ENCODE measurements at regions not wholly inside any gene's neighbourhood (a gene's known extent, or its start where the extent isn't known, plus 50 kb on each side); places are given as distances from the start of the nearest gene placed in this dataset.

DNA sequence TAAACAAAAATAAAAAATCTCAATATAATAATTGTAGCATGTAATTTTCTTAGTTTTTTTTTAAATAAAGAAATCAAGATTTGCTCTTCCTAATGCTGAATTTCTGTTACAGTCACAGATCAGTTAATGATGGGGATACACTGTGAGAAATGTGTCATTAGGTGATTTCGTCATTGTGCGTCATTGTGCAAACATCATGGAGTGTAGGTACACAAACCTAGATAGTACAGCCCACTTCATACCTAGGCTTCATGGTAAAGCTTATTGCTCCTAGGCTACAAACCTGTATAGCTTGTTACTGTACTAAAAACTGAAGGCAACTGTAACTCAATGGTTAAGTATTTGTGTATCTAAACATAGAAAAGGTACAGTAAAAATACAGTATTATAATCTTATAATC lies 74.4 kb upstream of the LSM8 start:
- 27% methylated on average over 2 of the region's 2 CpGs for WGBS
- Histone ChIP-seq H3K9ac (ENCODE audit: low read depth in 1 of 2, low read length in 2 of 2) (no peak overlapping the region), H3K4me3 (ENCODE audit: low read depth in 1 of 3, low read length in 3 of 3) (no peak overlapping the region), H3K36me3 (ENCODE audit: control insufficient read depth in 4 of 4, insufficient read depth in 3 of 4, low read depth in 1 of 4, low read length in 3 of 4) (no peaks in the 10 kb centered on the region), H3K4me1 (ENCODE audit: control insufficient read depth in 4 of 4, insufficient read depth in 4 of 4, low read length in 3 of 4) (no peaks in the 10 kb centered on the region), H3K27ac (ENCODE audit: low read depth in 1 of 2, low read length in 2 of 2) (no peak overlapping the region), H3K27me3 (ENCODE audit: control insufficient read depth in 4 of 4, insufficient read depth in 4 of 4, low read length in 3 of 4) (no peaks in the 10 kb centered on the region), H3K9me3 (ENCODE audit: control insufficient read depth in 4 of 4, low read length in 3 of 4) (no peaks in the 10 kb centered on the region)
- no peak for DNase-seq (ENCODE audit: low spot score)
- TF ChIP-seq, protein P1, sequence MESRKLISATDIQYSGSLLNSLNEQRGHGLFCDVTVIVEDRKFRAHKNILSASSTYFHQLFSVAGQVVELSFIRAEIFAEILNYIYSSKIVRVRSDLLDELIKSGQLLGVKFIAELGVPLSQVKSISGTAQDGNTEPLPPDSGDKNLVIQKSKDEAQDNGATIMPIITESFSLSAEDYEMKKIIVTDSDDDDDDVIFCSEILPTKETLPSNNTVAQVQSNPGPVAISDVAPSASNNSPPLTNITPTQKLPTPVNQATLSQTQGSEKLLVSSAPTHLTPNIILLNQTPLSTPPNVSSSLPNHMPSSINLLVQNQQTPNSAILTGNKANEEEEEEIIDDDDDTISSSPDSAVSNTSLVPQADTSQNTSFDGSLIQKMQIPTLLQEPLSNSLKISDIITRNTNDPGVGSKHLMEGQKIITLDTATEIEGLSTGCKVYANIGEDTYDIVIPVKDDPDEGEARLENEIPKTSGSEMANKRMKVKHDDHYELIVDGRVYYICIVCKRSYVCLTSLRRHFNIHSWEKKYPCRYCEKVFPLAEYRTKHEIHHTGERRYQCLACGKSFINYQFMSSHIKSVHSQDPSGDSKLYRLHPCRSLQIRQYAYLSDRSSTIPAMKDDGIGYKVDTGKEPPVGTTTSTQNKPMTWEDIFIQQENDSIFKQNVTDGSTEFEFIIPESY (IDR thresholded peaks at IDR 0.05): no peak
- TF ChIP-seq FOXA2 (IDR thresholded peaks at IDR 0.05) (no peak), HNF4A (conservative IDR thresholded peaks at IDR 0.05) (no peak), EGR1 (IDR thresholded peaks at IDR 0.05; ENCODE audit: low read depth in 2 of 2) (no peak), NR2F2 (IDR thresholded peaks at IDR 0.05) (no peak)

DNA sequence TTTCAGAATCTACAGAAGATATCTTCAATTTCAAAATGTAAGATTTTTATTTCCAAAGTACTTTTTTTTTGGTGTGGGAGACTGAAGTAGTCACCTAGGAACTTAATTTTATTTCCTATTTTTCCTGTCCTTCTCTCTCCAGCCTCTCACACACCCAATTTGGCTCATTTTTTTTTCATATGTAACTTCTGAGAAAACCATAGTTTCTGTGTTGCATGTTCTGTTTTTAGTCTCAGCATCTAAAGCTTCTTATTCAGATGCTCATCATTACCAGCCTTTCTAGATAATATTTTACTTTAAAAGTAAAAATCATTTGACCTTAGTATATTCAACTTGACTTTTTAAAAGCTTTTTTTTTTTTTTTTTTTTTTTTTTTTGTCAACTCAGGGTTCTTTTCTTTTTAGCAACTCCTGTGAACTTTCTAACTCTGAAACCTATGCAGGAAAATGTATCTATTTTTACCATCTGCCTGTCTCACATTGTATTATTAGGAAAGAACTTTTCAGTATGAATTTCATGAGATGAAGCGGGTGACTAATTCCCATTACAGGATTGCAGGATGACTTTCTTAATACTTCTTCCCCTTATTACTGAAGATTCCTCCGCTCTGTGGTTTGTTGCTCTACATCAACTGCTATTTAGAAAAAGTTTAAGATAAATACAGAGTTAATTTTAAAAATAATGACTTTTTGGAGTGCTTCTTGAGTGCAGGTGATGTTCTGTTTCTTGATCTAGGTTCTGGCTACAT lies 73.6 kb upstream of the LSM8 start:
- no peaks in the 10 kb centered on the region for H3K36me3 ChIP-seq (ENCODE audit: control insufficient read depth in 4 of 4, insufficient read depth in 3 of 4, low read depth in 1 of 4, low read length in 3 of 4)
- H3K4me1 ChIP-seq (ENCODE audit: control insufficient read depth in 4 of 4, insufficient read depth in 4 of 4, low read length in 3 of 4): no peaks in the 10 kb centered on the region
- TF ChIP-seq SP1 (IDR thresholded peaks at IDR 0.05): no peak
- no peak overlapping the region for H3K9ac ChIP-seq (ENCODE audit: low read depth in 1 of 2, low read length in 2 of 2)
- DNase-seq (ENCODE audit: low spot score): no peak
- H3K27ac ChIP-seq (ENCODE audit: low read depth in 1 of 2, low read length in 2 of 2): no peak overlapping the region
- WGBS: 93% methylated on average over 2 of the region's 2 CpGs
- H3K9me3 ChIP-seq (ENCODE audit: control insufficient read depth in 4 of 4, low read length in 3 of 4): no peaks in the 10 kb centered on the region
- no peak overlapping the region for H3K4me3 ChIP-seq (ENCODE audit: low read depth in 1 of 3, low read length in 3 of 3)
- H3K27me3 ChIP-seq (ENCODE audit: control insufficient read depth in 4 of 4, insufficient read depth in 4 of 4, low read length in 3 of 4): no peaks in the 10 kb centered on the region

- no peak overlapping the region for H3K4me3 ChIP-seq (ENCODE audit: low read depth in 1 of 3, low read length in 3 of 3)
- TF ChIP-seq, protein P1 (IDR thresholded peaks at IDR 0.05): no peak
- TF ChIP-seq, protein P2, sequence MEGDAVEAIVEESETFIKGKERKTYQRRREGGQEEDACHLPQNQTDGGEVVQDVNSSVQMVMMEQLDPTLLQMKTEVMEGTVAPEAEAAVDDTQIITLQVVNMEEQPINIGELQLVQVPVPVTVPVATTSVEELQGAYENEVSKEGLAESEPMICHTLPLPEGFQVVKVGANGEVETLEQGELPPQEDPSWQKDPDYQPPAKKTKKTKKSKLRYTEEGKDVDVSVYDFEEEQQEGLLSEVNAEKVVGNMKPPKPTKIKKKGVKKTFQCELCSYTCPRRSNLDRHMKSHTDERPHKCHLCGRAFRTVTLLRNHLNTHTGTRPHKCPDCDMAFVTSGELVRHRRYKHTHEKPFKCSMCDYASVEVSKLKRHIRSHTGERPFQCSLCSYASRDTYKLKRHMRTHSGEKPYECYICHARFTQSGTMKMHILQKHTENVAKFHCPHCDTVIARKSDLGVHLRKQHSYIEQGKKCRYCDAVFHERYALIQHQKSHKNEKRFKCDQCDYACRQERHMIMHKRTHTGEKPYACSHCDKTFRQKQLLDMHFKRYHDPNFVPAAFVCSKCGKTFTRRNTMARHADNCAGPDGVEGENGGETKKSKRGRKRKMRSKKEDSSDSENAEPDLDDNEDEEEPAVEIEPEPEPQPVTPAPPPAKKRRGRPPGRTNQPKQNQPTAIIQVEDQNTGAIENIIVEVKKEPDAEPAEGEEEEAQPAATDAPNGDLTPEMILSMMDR (IDR thresholded peaks at IDR 0.05; ENCODE audit: low read depth, low read length, missing input control): no peak
- TF ChIP-seq, protein P3, sequence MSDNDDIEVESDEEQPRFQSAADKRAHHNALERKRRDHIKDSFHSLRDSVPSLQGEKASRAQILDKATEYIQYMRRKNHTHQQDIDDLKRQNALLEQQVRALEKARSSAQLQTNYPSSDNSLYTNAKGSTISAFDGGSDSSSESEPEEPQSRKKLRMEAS (IDR thresholded peaks at IDR 0.05): no peak
- TF ChIP-seq JUND (IDR thresholded peaks at IDR 0.05) (no peak), SP1 (IDR thresholded peaks at IDR 0.05) (no peak), ATF3 (IDR thresholded peaks at IDR 0.05) (no peak), NR2F2 (IDR thresholded peaks at IDR 0.05) (no peak), RXRA (IDR thresholded peaks at IDR 0.05) (no peak), FOXA1 (IDR thresholded peaks at IDR 0.05) (no peak), HNF4A (conservative IDR thresholded peaks at IDR 0.05) (no peak), GABPA (IDR thresholded peaks at IDR 0.05 in 1 of 2, conservative IDR thresholded peaks at IDR 0.05 in 1 of 2) (no peak), EGR1 (IDR thresholded peaks at IDR 0.05; ENCODE audit: low read depth in 2 of 2) (no peak), YY1 (IDR thresholded peaks at IDR 0.05) (no peak), HNF4G (IDR thresholded peaks at IDR 0.05) (no peak), TAF1 (conservative IDR thresholded peaks at IDR 0.05) (no peak), RAD21 (IDR thresholded peaks at IDR 0.05) (no peak), FOXA2 (IDR thresholded peaks at IDR 0.05) (no peak)
- TF ChIP-seq, protein P4, sequence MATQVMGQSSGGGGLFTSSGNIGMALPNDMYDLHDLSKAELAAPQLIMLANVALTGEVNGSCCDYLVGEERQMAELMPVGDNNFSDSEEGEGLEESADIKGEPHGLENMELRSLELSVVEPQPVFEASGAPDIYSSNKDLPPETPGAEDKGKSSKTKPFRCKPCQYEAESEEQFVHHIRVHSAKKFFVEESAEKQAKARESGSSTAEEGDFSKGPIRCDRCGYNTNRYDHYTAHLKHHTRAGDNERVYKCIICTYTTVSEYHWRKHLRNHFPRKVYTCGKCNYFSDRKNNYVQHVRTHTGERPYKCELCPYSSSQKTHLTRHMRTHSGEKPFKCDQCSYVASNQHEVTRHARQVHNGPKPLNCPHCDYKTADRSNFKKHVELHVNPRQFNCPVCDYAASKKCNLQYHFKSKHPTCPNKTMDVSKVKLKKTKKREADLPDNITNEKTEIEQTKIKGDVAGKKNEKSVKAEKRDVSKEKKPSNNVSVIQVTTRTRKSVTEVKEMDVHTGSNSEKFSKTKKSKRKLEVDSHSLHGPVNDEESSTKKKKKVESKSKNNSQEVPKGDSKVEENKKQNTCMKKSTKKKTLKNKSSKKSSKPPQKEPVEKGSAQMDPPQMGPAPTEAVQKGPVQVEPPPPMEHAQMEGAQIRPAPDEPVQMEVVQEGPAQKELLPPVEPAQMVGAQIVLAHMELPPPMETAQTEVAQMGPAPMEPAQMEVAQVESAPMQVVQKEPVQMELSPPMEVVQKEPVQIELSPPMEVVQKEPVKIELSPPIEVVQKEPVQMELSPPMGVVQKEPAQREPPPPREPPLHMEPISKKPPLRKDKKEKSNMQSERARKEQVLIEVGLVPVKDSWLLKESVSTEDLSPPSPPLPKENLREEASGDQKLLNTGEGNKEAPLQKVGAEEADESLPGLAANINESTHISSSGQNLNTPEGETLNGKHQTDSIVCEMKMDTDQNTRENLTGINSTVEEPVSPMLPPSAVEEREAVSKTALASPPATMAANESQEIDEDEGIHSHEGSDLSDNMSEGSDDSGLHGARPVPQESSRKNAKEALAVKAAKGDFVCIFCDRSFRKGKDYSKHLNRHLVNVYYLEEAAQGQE (IDR thresholded peaks at IDR 0.05): no peak
- no peak overlapping the region for H3K27ac ChIP-seq (ENCODE audit: low read depth in 1 of 2, low read length in 2 of 2)
- H3K27me3 ChIP-seq (ENCODE audit: control insufficient read depth in 4 of 4, insufficient read depth in 4 of 4, low read length in 3 of 4): no peaks in the 10 kb centered on the region
- H3K4me1 ChIP-seq (ENCODE audit: control insufficient read depth in 4 of 4, insufficient read depth in 4 of 4, low read length in 3 of 4): no peaks in the 10 kb centered on the region
- H3K9me3 ChIP-seq (ENCODE audit: control insufficient read depth in 4 of 4, low read length in 3 of 4): peaks cover 0 to 1% (median 0%) of the 10 kb centered on the region in 4 donors
- no peak overlapping the region for H3K9ac ChIP-seq (ENCODE audit: low read depth in 1 of 2, low read length in 2 of 2)
- no peak for DNase-seq (ENCODE audit: low spot score)
- no peaks in the 10 kb centered on the region for H3K36me3 ChIP-seq (ENCODE audit: control insufficient read depth in 4 of 4, insufficient read depth in 3 of 4, low read depth in 1 of 4, low read length in 3 of 4)
- WGBS: 85% methylated on average over 2 of the region's 2 CpGs
Measured at GRCh38 chr7:118111347-118111746, 72.6 kb upstream of the LSM8 start.

All from liver (tissue), 8 donors.